PFSK-1 (cell line): ENCODE measurements at regions not wholly inside any gene's neighbourhood (a gene's known extent, or its start where the extent isn't known, plus 50 kb on each side); places are given as distances from the start of the nearest gene placed in this dataset.

Experiments
- FOXP2 ChIP-seq: optimal IDR thresholded peaks from 2 replicates; pipeline ENCODE3; 2011; ENCODE audit warnings: borderline replicate concordance, control low read depth, inconsistent platforms; ENCODE audit not compliant: insufficient read depth; ENCODE audit errors: extremely low read length, extremely low read depth
- POLR2AphosphoS5 ChIP-seq: IDR thresholded peaks from 2 replicates; pipeline ENCODE4 v1.6.1; 2012; ENCODE audit warnings: low read depth, mild to moderate bottlenecking, control low read depth, low read length, moderate library complexity
- REST ChIP-seq, 2 experiments: IDR thresholded peaks; 2 replicates each; pipeline versions ENCODE4 v1.6.1 to v1.8.0; 2011 to 2012; ENCODE audit warnings: low read depth in 2 of 2, low read length in 2 of 2, control low read depth in 1 of 2, inconsistent platforms in 1 of 2, mild to moderate bottlenecking in 1 of 2, moderate library complexity in 1 of 2; ENCODE audit not compliant: insufficient read depth in 1 of 2
- TAF1 ChIP-seq: IDR thresholded peaks from 2 replicates; pipeline ENCODE4 v1.6.1; 2012; ENCODE audit warnings: low read length, control low read depth, borderline replicate concordance; ENCODE audit not compliant: insufficient read depth

- TF ChIP-seq POLR2AphosphoS5 (no peak), REST (IDR thresholded peaks at IDR 0.05; ENCODE audit: insufficient read depth in 1 of 2, low read depth in 2 of 2, low read length in 2 of 2) (no peak), FOXP2 (no peak), TAF1 (no peak)
Observed at GRCh38 chr4:180635281-180635680, 1607.9 kb upstream of the TENM3 start.
